NCI-H2107 (cell line): ENCODE measurements at regions not wholly inside any gene's neighbourhood (a gene's known extent, or its start where the extent isn't known, plus 50 kb on each side); places are given as distances from the start of the nearest gene placed in this dataset.
"Not testable (repeated sequence)": the region's sequence is repeated elsewhere in the genome, so short reads cannot be mapped to it uniquely, and the experiment has no call there.

ENCODE experiments used
- DNase-seq: peaks from one replicate; lab custom pipeline; 2025; lab: John Stamatoyannopoulos, UW

DNA sequence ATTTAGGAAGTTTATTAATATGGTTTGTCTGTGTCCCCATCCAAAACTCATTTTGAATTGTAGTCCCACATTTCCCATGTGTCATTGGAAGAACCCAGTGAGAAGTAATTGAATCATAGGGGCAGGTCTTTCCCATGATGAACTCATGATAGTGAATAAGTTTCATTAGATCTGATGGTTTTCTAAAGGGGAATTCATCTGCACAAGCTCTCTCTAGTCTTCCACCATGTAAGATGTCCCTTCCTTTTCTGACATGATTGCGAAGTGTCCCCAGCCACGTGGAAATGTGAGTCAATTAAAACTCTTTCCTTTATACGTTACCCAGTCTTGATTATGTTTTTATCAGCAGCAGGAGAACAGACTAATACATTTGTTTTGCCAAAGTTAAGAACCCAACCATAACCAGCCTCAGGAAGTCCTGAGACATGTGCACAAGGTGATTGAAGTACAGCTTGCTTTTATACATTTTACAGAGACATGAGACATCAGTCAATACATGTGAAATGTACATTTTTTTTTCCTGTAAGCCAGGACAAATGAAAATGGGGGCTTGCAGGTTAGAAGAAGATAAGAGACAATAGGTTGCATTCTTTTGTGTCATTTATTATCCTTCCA lies 1136.7 kb downstream of the TMEM121 start:
- no peak for DNase-seq

DNA sequence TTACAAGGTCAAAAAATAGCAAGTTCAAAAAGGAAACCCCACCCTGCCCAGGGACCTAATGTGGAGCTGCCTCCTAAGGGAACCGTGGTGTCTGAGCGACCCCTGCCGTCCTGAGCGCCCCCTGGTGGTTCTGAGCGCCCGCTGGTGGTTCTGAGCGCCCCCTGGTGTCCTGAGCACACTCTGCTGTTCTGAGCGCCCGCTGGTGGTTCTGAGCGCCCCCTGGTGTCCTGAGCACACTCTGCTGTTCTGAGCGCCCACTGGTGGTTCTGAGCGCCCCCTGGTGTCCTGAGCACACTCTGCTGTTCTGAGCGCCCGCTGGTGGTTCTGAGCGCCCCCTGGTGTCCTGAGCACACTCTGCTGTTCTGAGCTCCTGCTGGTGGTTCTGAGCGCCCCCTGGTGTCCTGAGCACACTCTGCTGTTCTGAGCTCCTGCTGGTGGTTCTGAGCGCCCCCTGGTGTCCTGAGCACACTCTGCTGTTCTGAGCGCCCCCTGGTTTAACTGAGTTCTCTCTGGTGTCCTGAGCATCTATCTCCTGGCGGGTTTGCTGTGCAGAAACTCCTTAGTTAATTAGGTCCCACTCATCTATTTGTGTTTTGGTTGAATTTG lies 1137.5 kb downstream of the TMEM121 start:
- not testable (repeated sequence) for DNase-seq

- DNase-seq, result no peak
These were observed 1139.4 kb downstream of the TMEM121 start for GRCh38 chr14:106665814-106666213.

GRCh38 chr14:106666341-106666740 lies 1140.0 kb downstream of the TMEM121 start:
- DNase-seq, result no peak

DNA sequence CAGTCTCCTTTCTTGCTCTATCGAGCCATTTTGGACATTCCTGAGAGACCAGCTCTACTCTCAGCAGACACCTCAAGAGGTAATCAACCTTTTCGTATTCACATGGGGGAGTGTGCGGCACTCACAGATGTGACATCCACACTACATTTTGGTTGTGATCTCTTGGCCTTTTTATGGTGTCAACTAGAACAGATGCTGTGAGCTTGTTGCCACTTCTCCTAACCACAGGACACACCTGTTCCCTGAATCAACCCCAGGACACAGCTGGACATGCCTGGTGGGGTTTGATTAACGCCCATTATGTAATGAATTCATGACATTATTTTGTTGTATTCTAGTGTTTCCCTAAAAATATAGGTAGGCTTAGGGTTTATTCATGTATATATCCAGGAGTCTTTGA lies 1143.6 kb downstream of the TMEM121 start:
- DNase-seq, result no peak

DNA sequence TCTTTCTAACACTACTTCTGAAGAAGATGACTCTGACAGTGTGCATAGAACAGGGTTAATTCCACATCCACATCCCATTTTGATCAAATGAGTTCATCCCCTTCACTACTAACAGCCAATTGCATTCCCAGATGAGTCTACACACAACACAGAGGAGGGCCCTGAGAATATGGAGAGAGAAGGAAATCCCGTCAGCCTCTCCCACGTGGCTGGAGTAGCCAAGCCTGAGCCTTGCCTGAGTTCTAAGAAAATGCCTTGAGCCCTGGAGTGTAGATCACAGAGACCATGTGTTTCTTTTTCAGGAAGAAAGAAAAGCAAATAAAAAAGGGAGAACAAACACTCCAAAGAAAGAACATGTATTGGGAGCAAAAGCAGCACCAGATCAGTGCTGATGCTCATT lies 1147.7 kb downstream of the TMEM121 start:
- not testable (repeated sequence) for DNase-seq

DNA sequence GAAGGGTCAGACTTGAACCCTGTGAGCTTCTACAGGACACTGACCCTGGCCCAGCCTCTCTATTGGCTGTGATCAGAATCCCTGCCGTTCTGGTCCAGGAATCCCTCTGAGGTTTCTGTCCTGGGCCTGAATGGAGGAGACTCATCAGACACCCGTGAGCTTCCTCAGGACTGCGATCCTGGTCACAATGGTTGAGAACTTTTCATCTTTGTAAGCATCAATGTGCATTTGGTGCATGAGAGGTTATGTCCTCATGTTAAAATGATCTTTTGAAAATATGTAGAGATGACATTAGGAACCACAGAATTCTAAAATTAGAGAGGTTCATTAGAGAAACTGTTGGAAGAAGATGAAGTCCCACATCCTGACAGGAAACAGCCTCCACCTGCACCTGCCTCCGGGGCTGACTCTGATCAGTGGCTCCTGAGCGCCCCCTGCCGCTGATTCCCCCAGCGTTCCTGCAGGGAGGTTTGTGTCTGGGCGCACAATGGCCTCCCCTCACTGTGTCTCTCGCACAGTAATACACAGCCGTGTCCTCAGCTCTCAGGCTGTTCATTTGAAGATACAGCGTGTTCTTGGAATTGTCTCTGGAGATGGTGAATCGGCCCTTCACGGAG lies 1148.2 kb downstream of the TMEM121 start:
- DNase-seq, result not testable (repeated sequence)

- DNase-seq, result not testable (repeated sequence)
These were observed 1149.3 kb downstream of the TMEM121 start for GRCh38 chr14:106675716-106676115.

GRCh38 chr14:106679776-106680175 lies 1153.4 kb downstream of the TMEM121 start:
- DNase-seq, result no peak

- DNase-seq, result no peak
These were observed 1154.8 kb downstream of the TMEM121 start for GRCh38 chr14:106681161-106681560.

- no peak for DNase-seq
These were observed 1155.2 kb downstream of the TMEM121 start for GRCh38 chr14:106681568-106681967.

- no peak for DNase-seq
These were observed 1157.2 kb downstream of the TMEM121 start for GRCh38 chr14:106683631-106684030.

GRCh38 chr14:106686533-106686932 lies 1160.2 kb downstream of the TMEM121 start:
- no peak for DNase-seq

GRCh38 chr14:106690333-106690891 lies 1164.0 kb downstream of the TMEM121 start:
- no peak for DNase-seq

- DNase-seq, result no peak
These were observed 1165.4 kb downstream of the TMEM121 start for GRCh38 chr14:106691601-106692291.

DNA sequence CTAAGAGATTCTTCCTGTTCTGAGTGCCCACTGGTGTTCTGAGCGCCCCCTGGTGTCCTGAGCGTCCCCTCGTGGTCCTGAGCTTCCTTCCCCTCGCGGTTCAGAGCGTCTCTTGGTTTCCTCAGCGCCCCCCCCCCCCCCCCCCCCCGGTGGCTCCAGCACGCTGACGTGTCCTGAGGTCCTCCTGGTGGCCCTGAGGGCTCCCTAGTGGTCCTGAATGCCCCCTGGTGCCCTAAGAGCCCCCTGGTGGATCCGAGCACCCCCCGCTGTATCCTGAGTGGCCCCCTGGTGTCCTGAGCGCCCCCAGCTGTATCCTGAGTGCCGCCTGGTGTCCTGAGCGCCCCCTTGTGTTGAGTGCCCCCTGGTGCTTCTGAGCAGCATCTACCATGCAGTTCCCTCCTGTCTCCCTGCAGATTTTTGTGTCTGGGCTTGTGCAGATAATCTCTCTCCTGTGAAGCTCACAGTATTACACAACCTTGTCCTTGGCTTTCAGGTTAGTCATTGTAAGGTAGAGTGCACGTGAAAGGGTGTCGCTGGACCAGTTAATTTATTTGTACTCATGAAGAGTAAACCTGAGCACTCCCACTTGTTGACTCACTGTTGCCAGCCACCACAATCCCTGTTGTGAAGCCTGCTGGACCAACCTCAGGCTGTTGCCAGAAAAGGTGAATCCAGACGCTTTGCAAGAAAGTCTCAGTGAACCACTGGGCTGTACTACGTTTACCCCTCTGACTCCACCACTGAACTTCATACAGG lies 1168.4 kb downstream of the TMEM121 start:
- DNase-seq, result peak; percentile 34

DNA sequence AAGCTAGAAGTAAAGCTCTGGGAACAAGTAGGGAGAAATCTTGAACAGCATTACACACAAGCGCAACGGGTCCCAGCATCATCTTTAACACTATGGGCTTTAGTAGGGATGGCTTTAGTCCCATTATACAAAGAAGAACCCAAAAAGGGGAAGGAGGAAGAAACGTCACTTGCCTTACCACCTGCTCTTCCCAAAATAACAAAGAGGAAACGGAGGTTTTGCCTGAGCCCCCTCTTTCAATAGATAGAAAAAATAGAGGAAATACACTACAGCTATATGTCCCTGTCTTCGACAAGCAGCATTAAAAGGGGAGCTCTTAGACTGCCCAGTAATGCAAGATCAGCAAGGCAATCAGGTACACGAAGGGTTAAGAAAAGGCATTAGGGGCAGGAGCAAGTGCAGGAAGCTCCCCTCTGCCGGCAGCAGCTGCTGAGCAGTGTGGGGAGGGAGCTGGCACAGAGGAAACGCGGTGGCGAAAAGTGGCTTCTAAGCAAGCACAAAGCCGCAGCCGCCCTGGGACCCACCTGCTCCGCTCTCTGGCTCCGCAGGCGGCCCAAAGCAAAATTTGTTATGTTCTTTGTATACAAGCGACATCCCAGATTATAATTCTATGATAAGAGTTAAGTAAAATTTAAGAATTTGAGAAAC lies 1172.4 kb downstream of the TMEM121 start:
- DNase-seq, result not testable (repeated sequence)

DNA sequence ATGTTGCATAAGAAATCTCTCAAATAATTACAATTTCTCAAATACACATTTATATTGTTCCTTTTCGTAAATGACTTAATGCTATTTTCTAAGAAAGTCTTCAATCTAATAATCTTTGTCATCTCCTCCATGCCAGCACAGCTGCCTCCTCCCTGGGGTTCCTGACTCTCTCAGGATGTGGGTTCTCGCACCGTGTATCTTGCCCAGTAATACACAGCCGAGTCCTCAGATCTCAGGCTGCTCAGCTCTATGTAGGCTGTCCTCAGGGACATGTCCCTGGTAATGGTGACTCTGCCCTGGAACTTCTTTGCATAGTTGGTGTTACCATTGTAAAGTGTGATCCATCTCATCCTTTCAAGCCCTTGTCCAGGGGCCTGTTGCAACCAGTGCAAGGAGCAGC lies 1177.3 kb downstream of the TMEM121 start:
- DNase-seq, result not testable (repeated sequence)

GRCh38 chr14:106706488-106706887 lies 1180.1 kb downstream of the TMEM121 start:
- DNase-seq, result not testable (repeated sequence)

DNA sequence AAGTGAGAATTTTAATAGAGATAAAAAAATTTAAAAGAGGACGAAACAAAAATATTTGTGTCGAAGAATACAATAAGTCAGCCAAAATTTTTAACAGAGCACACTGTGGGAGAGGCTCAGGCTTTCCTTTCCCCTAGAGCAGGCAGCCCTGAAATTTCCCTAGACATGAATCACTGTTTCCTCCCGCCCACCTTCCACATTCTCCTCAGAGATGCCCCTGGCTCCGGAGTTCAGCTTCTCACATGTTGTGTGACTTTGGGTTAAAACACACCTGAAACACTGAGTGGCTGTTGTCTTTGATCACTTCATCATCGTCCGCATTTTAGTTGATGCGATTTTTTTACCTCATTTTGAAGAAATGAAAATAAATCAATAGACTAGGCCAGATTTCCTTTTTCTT lies 1183.8 kb downstream of the TMEM121 start:
- not testable (repeated sequence) for DNase-seq

DNA sequence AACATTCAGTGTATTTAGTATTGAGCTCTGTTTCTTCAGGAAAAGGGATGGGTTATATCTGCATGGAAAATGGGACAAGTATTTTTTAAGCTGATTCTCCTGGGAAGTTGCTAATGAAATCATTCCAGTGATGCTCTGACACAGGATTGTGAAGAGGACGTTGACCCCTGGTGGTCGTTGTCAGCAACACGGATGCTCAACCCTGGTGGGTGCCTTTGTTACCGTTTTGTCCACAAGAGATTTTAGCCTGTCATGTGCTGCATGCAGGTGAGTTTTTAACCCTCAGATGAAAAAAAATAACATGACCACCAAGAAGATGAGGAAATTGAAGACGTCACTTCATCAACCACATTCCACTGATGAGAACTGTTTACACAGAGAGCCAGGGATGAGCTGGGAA lies 1186.1 kb downstream of the TMEM121 start:
- DNase-seq, result not testable (repeated sequence)
